SK-N-SH (cell line): ENCODE measurements at regions not wholly inside any gene's neighbourhood (a gene's known extent, or its start where the extent isn't known, plus 50 kb on each side); places are given as distances from the start of the nearest gene placed in this dataset.

Experiments used
- CTCF ChIA-PET: fragments of 300-600, 350-600 bp; formaldehyde crosslinking; extraction: SDS; loops from one replicate; lab custom pipeline; 2021; lab: Yijun Ruan, JAX
- POLR2A ChIA-PET: fragments of 350-600 bp; sonication (Branson Sonifier 250); formaldehyde crosslinking; extraction: SDS; loops from one replicate; lab custom pipeline; 2020; ENCODE audit warnings: antibody characterized with exemption, inconsistent platforms; lab: Yijun Ruan, JAX
- DNase-seq: peaks from one replicate; pipeline ENCODE4 v3.0.0; 2012
- H2AFZ ChIP-seq: fragments of 200-600 bp; sonication (generic); 2 replicates; pipeline ENCODE4 v1.8.1; 2016; ENCODE audit warnings: antibody characterized with exemption, mild to moderate bottlenecking, low read depth
- H3F3A ChIP-seq: fragments of 200-600 bp; sonication (generic); replicated peaks from 2 replicates; pipeline ENCODE3; 2016; ENCODE audit warnings: antibody characterized with exemption, mild to moderate bottlenecking; ENCODE audit not compliant: insufficient read depth
- H3K27ac ChIP-seq, 2 experiments: fragments of 200-500 bp in 1 of 2; fragments of 200-600 bp in 1 of 2; sonication (Bioruptor generic) in 1 of 2; sonication (generic), shearing (Covaris generic) in 1 of 2; 2 replicates each; pipeline versions ENCODE4 v1.5.1 to v1.6.1; 2014 to 2016; ENCODE audit warnings: low read depth in 2 of 2, inconsistent platforms in 1 of 2, low read length in 1 of 2, mild to moderate bottlenecking in 1 of 2, mixed read lengths in 1 of 2
- H3K27me3 ChIP-seq: fragments of 200-600 bp; sonication (generic), shearing (Covaris generic); 2 replicates; pipeline ENCODE4 v1.6.1; 2016; ENCODE audit warnings: mixed run types; ENCODE audit not compliant: insufficient read depth
- H3K36me3 ChIP-seq, 2 experiments: fragments of 200-500 bp in 1 of 2; fragments of 200-600 bp in 1 of 2; sonication (Bioruptor generic) in 1 of 2; sonication (generic) in 1 of 2; replicated peaks in 1 of 2; 2 replicates each; pipeline versions ENCODE3 to v1.5.1; 2014 to 2016; ENCODE audit warnings: low read length in 1 of 2, mild to moderate bottlenecking in 1 of 2; ENCODE audit not compliant: insufficient read depth in 2 of 2, control insufficient read depth in 1 of 2
- H3K4me1 ChIP-seq, 2 experiments: fragments of 200-500 bp in 1 of 2; fragments of 200-600 bp in 1 of 2; sonication (Bioruptor generic) in 1 of 2; sonication (generic), shearing (Covaris generic) in 1 of 2; 2 replicates each; pipeline versions ENCODE4 v1.5.1 to v1.6.1; 2014 to 2016; ENCODE audit warnings: low read depth in 1 of 2, low read length in 1 of 2, mixed run types in 1 of 2; ENCODE audit not compliant: insufficient read depth in 2 of 2, control insufficient read depth in 1 of 2
- H3K4me2 ChIP-seq: fragments of 200-600 bp; sonication (generic), shearing (Covaris generic); 2 replicates; pipeline ENCODE4 v1.6.1; 2017; ENCODE audit warnings: mixed run types
- H3K4me3 ChIP-seq, 2 experiments: fragments of 200-500 bp in 1 of 2; fragments of 200-600 bp in 1 of 2; sonication (Bioruptor generic) in 1 of 2; sonication (generic), shearing (Covaris generic) in 1 of 2; 2 replicates each; pipeline versions ENCODE4 v1.5.1 to v1.8.1; 2014 to 2016; ENCODE audit warnings: low read depth in 2 of 2, inconsistent platforms in 1 of 2, low read length in 1 of 2, mild to moderate bottlenecking in 1 of 2, mixed read lengths in 1 of 2, moderate library complexity in 1 of 2
- H3K79me2 ChIP-seq: fragments of 200-600 bp; sonication (generic); 2 replicates; pipeline ENCODE4 v1.8.1; 2017; ENCODE audit warnings: mild to moderate bottlenecking; ENCODE audit not compliant: insufficient read depth
- H3K9ac ChIP-seq: fragments of 200-600 bp; sonication (generic); 2 replicates; pipeline ENCODE4 v1.6.1; 2017; ENCODE audit warnings: mixed run types
- H3K9me2 ChIP-seq: fragments of 200-600 bp; sonication (generic); 2 replicates; pipeline ENCODE4 v1.6.1; 2017; ENCODE audit warnings: mixed run types
- H3K9me3 ChIP-seq: fragments of 200-600 bp; sonication (generic); 2 replicates; pipeline ENCODE4 v1.6.1; 2017; ENCODE audit warnings: mixed run types, mild to moderate bottlenecking, moderate library complexity
- H4K20me1 ChIP-seq: fragments of 200-600 bp; sonication (generic); 2 replicates; pipeline ENCODE4 v1.6.1; 2017; ENCODE audit warnings: mild to moderate bottlenecking, mixed run types; ENCODE audit not compliant: insufficient read depth
- CHD2 ChIP-seq: fragments of 150-350 bp; IDR thresholded peaks from 2 replicates; pipeline ENCODE4 v1.6.1; 2018; ENCODE audit warnings: low read length; ENCODE audit not compliant: partially characterized antibody
- CTCF ChIP-seq: fragments of 200-600 bp; sonication (generic); IDR thresholded peaks from 2 replicates; pipeline ENCODE4 v1.6.1; 2017; ENCODE audit warnings: antibody characterized with exemption, mild to moderate bottlenecking, moderate library complexity
- EP300 ChIP-seq, 2 experiments: IDR thresholded peaks; 2 replicates each; pipeline versions ENCODE4 v1.4.0 to v1.6.1; 2012; ENCODE audit warnings: borderline replicate concordance in 1 of 2, low read depth in 1 of 2, low read length in 1 of 2
- FOXJ3 ChIP-seq: sonication (generic); formaldehyde crosslinking; IDR thresholded peaks from 2 replicates; pipeline ENCODE4 v1.5.1; 2020; ENCODE audit warnings: mild to moderate bottlenecking, missing genetic modification reagents
- GABPA ChIP-seq: IDR thresholded peaks from 2 replicates; pipeline ENCODE4 v1.4.0; 2012; ENCODE audit warnings: low read depth, mild to moderate bottlenecking
- MAX ChIP-seq: IDR thresholded peaks from 2 replicates; pipeline ENCODE4 v1.4.0; 2012; ENCODE audit warnings: low read depth
- MXI1 ChIP-seq: IDR thresholded peaks from 2 replicates; pipeline ENCODE4 v1.6.1; 2012; ENCODE audit warnings: mild to moderate bottlenecking, low read depth, low read length, improper control_type of control experiment
- NFIC ChIP-seq: IDR thresholded peaks from 2 replicates; pipeline ENCODE4 v1.4.0; 2012; ENCODE audit warnings: borderline replicate concordance
- NRF1 ChIP-seq: IDR thresholded peaks from 2 replicates; pipeline ENCODE4 v1.6.1; 2012; ENCODE audit warnings: low read depth, mild to moderate bottlenecking, low read length
- POLR2AphosphoS5 ChIP-seq: IDR thresholded peaks from 2 replicates; pipeline ENCODE4 v1.6.1; 2012; ENCODE audit warnings: low read depth, low read length
- RCOR1 ChIP-seq: fragments of 150-350 bp; IDR thresholded peaks from 2 replicates; pipeline ENCODE4 v1.6.1; 2017; ENCODE audit warnings: antibody characterized with exemption, low read length
- RXRA ChIP-seq: IDR thresholded peaks from 2 replicates; pipeline ENCODE4 v1.4.0; 2012; ENCODE audit warnings: low read depth, mild to moderate bottlenecking, borderline replicate concordance
- TAF1 ChIP-seq: IDR thresholded peaks from 2 replicates; pipeline ENCODE4 v1.6.1; 2012; ENCODE audit warnings: low read depth, mild to moderate bottlenecking, low read length, moderate library complexity, borderline replicate concordance
- TCF12 ChIP-seq: IDR thresholded peaks from 2 replicates; pipeline ENCODE4 v1.4.0; 2012
- TEAD4 ChIP-seq: IDR thresholded peaks from 2 replicates; pipeline ENCODE4 v1.4.0; 2012; ENCODE audit warnings: mild to moderate bottlenecking, borderline replicate concordance; ENCODE audit not compliant: insufficient read depth
- USF1 ChIP-seq: IDR thresholded peaks from 2 replicates; pipeline ENCODE4 v1.4.0; 2012; ENCODE audit warnings: low read depth, borderline replicate concordance
- WGBS: methylation state at CpG from one replicate; pipeline ENCODE4 v1.1.6; 2017; ENCODE audit warnings: low lambda C conversion rate; 5-methylcytosine and 5-hydroxymethylcytosine counted together
- TF ChIP-seq, protein P1 (sequence below): fragments of 150-350 bp; IDR thresholded peaks from 2 replicates; pipeline ENCODE4 v1.6.1; 2016; ENCODE audit warnings: mild to moderate bottlenecking, low read depth, low read length

GRCh38 chr11:35073691-35074419, 65.1 kb upstream of the CD44 start:
- Histone ChIP-seq H3K9ac (no peak overlapping the region), H3F3A (peaks cover 20% of the 10 kb centered on the region), H2AFZ (no peak overlapping the region), H4K20me1 (no peaks in the 10 kb centered on the region), H3K4me2 (no peak overlapping the region), H3K27me3 (no peaks in the 10 kb centered on the region), H3K9me3 (peaks cover 9% of the 10 kb centered on the region), H3K9me2 (no peaks in the 10 kb centered on the region), H3K4me3 (no peak overlapping the region), H3K36me3 (no peaks in the 10 kb centered on the region), H3K27ac (no peak overlapping the region; a peak in 1 of 4 replicates), H3K79me2 (no peaks in the 10 kb centered on the region), H3K4me1 (peaks cover 0 to 9% of the 10 kb centered on the region in 2 experiments; a peak in 1 of 4 replicates)
- WGBS: 81% methylated on average over 2 of the region's 2 CpGs
- ChIA-PET POLR2A (no interaction called here), CTCF (interaction anchor here (0.6 to 1.7 kb wide), 3 partner anchors 9 to 147 kb away, joined by 3 to 4 read pairs (median 3); no protein-coding TSS in a partner anchor)
- TF ChIP-seq CTCF (no peak), MXI1 (no peak), EP300 (IDR thresholded peaks at IDR 0.05; ENCODE audit: borderline replicate concordance in 1 of 2, low read depth in 1 of 2, low read length in 1 of 2) (no peak), MAX (no peak), TAF1 (no peak), CHD2 (no peak), NRF1 (no peak), TEAD4 (no peak), FOXJ3 (no peak), TCF12 (no peak), USF1 (no peak), RXRA (no peak), NFIC (no peak), RCOR1 (no peak), POLR2AphosphoS5 (no peak), GABPA (no peak)
- TF ChIP-seq, protein P1, sequence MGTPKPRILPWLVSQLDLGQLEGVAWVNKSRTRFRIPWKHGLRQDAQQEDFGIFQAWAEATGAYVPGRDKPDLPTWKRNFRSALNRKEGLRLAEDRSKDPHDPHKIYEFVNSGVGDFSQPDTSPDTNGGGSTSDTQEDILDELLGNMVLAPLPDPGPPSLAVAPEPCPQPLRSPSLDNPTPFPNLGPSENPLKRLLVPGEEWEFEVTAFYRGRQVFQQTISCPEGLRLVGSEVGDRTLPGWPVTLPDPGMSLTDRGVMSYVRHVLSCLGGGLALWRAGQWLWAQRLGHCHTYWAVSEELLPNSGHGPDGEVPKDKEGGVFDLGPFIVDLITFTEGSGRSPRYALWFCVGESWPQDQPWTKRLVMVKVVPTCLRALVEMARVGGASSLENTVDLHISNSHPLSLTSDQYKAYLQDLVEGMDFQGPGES: no peak
- DNase-seq: no peak
